ENCODE measurements at regions not wholly inside any gene's neighbourhood (a gene's known extent, or its start where the extent isn't known, plus 50 kb on each side); places are given as distances from the start of the nearest gene placed in this dataset.

- TF ChIP-seq CTCF (IDR thresholded peaks at IDR 0.05) (no peak), POLR2AphosphoS5 (IDR thresholded peaks at IDR 0.05) (no peak)
These were observed 62.7 kb downstream of the NPTX2 start for GRCh38 chr7:98679741-98680140.

Measured in suprapubic skin (tissue), 3 donors.